ENCODE measurements at regions not wholly inside any gene's neighbourhood (a gene's known extent, or its start where the extent isn't known, plus 50 kb on each side); places are given as distances from the start of the nearest gene placed in this dataset.
A peak's percentile ranks its signal among the peaks of the same experiment; 100 is the strongest.
"Not testable (repeated sequence)": the region's sequence is repeated elsewhere in the genome, so short reads cannot be mapped to it uniquely, and the experiment has no call there.

GRCh38 chr4:138866314-138866713 is 149.3 kb upstream of the NOCT start:
- H3K4me3 ChIP-seq (ENCODE audit: low read length) = no peak overlapping the region
- DNase-seq (ENCODE audit: low read depth, low spot score) = no peak

GRCh38 chr4:138865765-138866164 is 149.8 kb upstream of the NOCT start:
- no peak for DNase-seq (ENCODE audit: low read depth, low spot score)
- no peak overlapping the region for H3K4me3 ChIP-seq (ENCODE audit: low read length)

- peak; percentile 17 for DNase-seq (ENCODE audit: low read depth, low spot score)
- no peak overlapping the region for H3K4me3 ChIP-seq (ENCODE audit: low read length)
These were observed 150.4 kb upstream of the NOCT start for GRCh38 chr4:138864961-138865720.

- DNase-seq (ENCODE audit: low read depth, low spot score) = no peak
- H3K4me3 ChIP-seq (ENCODE audit: low read length) = no peak overlapping the region
These were observed 152.4 kb upstream of the NOCT start for GRCh38 chr4:138863160-138863559.

- no peak overlapping the region for H3K4me3 ChIP-seq (ENCODE audit: low read length)
- no peak for DNase-seq (ENCODE audit: low read depth, low spot score)
These were observed 154.4 kb upstream of the NOCT start for GRCh38 chr4:138861135-138861534.

- not testable (repeated sequence) for DNase-seq (ENCODE audit: low read depth, low spot score)
These were observed 155.2 kb upstream of the NOCT start for GRCh38 chr4:138860357-138860756.

GRCh38 chr4:138859254-138859653 is 156.3 kb upstream of the NOCT start:
- no peak for DNase-seq (ENCODE audit: low read depth, low spot score)
- H3K4me3 ChIP-seq (ENCODE audit: low read length) = no peak overlapping the region

More at GRCh38 chr4:138860357-138860756, 155.2 kb upstream of the NOCT start:
- not testable (repeated sequence) for H3K4me3 ChIP-seq (ENCODE audit: low read length)

GRCh38 chr4:138858419-138858818 is 157.2 kb upstream of the NOCT start:
- no peak overlapping the region for H3K4me3 ChIP-seq (ENCODE audit: low read length)
- no peak for DNase-seq (ENCODE audit: low read depth, low spot score)

GRCh38 chr4:138857416-138857815 is 158.2 kb upstream of the NOCT start:
- DNase-seq (ENCODE audit: low read depth, low spot score) = no peak
- no peak overlapping the region for H3K4me3 ChIP-seq (ENCODE audit: low read length)

- DNase-seq (ENCODE audit: low read depth, low spot score) = no peak
- no peak overlapping the region for H3K4me3 ChIP-seq (ENCODE audit: low read length)
These were observed 162.9 kb upstream of the NOCT start for GRCh38 chr4:138852681-138853080.

GRCh38 chr4:138851391-138852335 is 163.9 kb upstream of the NOCT start:
- no peak for DNase-seq (ENCODE audit: low read depth, low spot score)
- no peak overlapping the region for H3K4me3 ChIP-seq (ENCODE audit: low read length)

- H3K4me3 ChIP-seq (ENCODE audit: low read length) = no peak overlapping the region
- no peak for DNase-seq (ENCODE audit: low read depth, low spot score)
These were observed 169.9 kb upstream of the NOCT start for GRCh38 chr4:138845664-138846063.

- no peak for DNase-seq (ENCODE audit: low read depth, low spot score)
- H3K4me3 ChIP-seq (ENCODE audit: low read length) = no peak overlapping the region
These were observed 170.5 kb upstream of the NOCT start for GRCh38 chr4:138845054-138845453.

- H3K4me3 ChIP-seq (ENCODE audit: low read length) = no peak overlapping the region
- DNase-seq (ENCODE audit: low read depth, low spot score) = no peak
These were observed 172.0 kb upstream of the NOCT start for GRCh38 chr4:138843616-138844015.

- no peak for DNase-seq (ENCODE audit: low read depth, low spot score)
- no peak overlapping the region for H3K4me3 ChIP-seq (ENCODE audit: low read length)
These were observed 174.2 kb upstream of the NOCT start for GRCh38 chr4:138841343-138841742.

- no peak overlapping the region for H3K4me3 ChIP-seq (ENCODE audit: low read length)
- no peak for DNase-seq (ENCODE audit: low read depth, low spot score)
These were observed 177.3 kb upstream of the NOCT start for GRCh38 chr4:138838251-138838650.

GRCh38 chr4:138835832-138836533 is 179.6 kb upstream of the NOCT start:
- no peak for DNase-seq (ENCODE audit: low read depth, low spot score)
- no peak overlapping the region for H3K4me3 ChIP-seq (ENCODE audit: low read length)

GRCh38 chr4:138833974-138834373 is 181.6 kb upstream of the NOCT start:
- no peak overlapping the region for H3K4me3 ChIP-seq (ENCODE audit: low read length)
- no peak for DNase-seq (ENCODE audit: low read depth, low spot score)

- DNase-seq (ENCODE audit: low read depth, low spot score) = no peak
- no peak overlapping the region for H3K4me3 ChIP-seq (ENCODE audit: low read length)
These were observed 183.0 kb upstream of the NOCT start for GRCh38 chr4:138832563-138832962.

GRCh38 chr4:138831948-138832347 is 183.6 kb upstream of the NOCT start:
- H3K4me3 ChIP-seq (ENCODE audit: low read length) = no peak overlapping the region
- DNase-seq (ENCODE audit: low read depth, low spot score) = no peak

Measured in Jurkat, Clone E6-1 (cell line).